ENCODE measurements at regions not wholly inside any gene's neighbourhood (a gene's known extent, or its start where the extent isn't known, plus 50 kb on each side); places are given as distances from the start of the nearest gene placed in this dataset.

- Histone ChIP-seq H3K9me3 (no peaks in the 10 kb centered on the region), H2AFZ (ENCODE audit: low read depth) (no peak overlapping the region), H4K20me1 (ENCODE audit: insufficient read depth) (no peaks in the 10 kb centered on the region), H3K4me3 (ENCODE audit: low read depth in 2 of 2, low read length in 1 of 2) (no peak overlapping the region), H3K4me1 (ENCODE audit: control insufficient read depth in 1 of 2, insufficient read depth in 2 of 2, low read depth in 1 of 2, low read length in 1 of 2) (no peaks in the 10 kb centered on the region), H3K27ac (ENCODE audit: low read depth in 2 of 2, low read length in 1 of 2) (no peak overlapping the region), H3K79me2 (ENCODE audit: insufficient read depth) (no peaks in the 10 kb centered on the region), H3K27me3 (ENCODE audit: insufficient read depth) (no peaks in the 10 kb centered on the region), H3K9me2 (no peaks in the 10 kb centered on the region), H3F3A (replicated peaks; ENCODE audit: insufficient read depth) (no peaks in the 10 kb centered on the region), H3K36me3 (replicated peaks in 1 of 2; ENCODE audit: control insufficient read depth in 1 of 2, insufficient read depth in 2 of 2, low read length in 1 of 2) (no peaks in the 10 kb centered on the region), H3K9ac (no peak overlapping the region), H3K4me2 (no peak overlapping the region)
- ChIA-PET POLR2A (no interaction called here), CTCF (no interaction called here)
- WGBS (ENCODE audit: low lambda C conversion rate), result 4% methylated on average over 3 of the region's 3 CpGs
- DNase-seq, result no peak
- no peak for TF ChIP-seq GATA2 (CRISPR knock-in tag; IDR thresholded peaks at IDR 0.05)
- TF ChIP-seq MAX (IDR thresholded peaks at IDR 0.05; ENCODE audit: low read depth), result no peak
- TF ChIP-seq TAF1 (IDR thresholded peaks at IDR 0.05; ENCODE audit: borderline replicate concordance, low read depth, low read length), result no peak
- no peak for TF ChIP-seq PBX3 (IDR thresholded peaks at IDR 0.05)
- no peak for TF ChIP-seq RXRA (IDR thresholded peaks at IDR 0.05; ENCODE audit: borderline replicate concordance, low read depth)
- no peak for TF ChIP-seq ZBTB33 (IDR thresholded peaks at IDR 0.05; ENCODE audit: borderline replicate concordance, low read depth)
- TF ChIP-seq RFX5 (IDR thresholded peaks at IDR 0.05; ENCODE audit: low read length), result no peak
- TF ChIP-seq RCOR1 (IDR thresholded peaks at IDR 0.05; ENCODE audit: low read length), result no peak
- no peak for TF ChIP-seq RAD21 (IDR thresholded peaks at IDR 0.05; ENCODE audit: low read length)
- TF ChIP-seq TCF12 (IDR thresholded peaks at IDR 0.05), result no peak
- no peak for TF ChIP-seq NRF1 (IDR thresholded peaks at IDR 0.05; ENCODE audit: low read depth, low read length)
- no peak for TF ChIP-seq CHD2 (IDR thresholded peaks at IDR 0.05; ENCODE audit: low read length, partially characterized antibody)
- no peak for TF ChIP-seq EP300 (IDR thresholded peaks at IDR 0.05; ENCODE audit: borderline replicate concordance in 1 of 2, low read depth in 1 of 2, low read length in 1 of 2)
- no peak for TF ChIP-seq FOXM1 (IDR thresholded peaks at IDR 0.05; ENCODE audit: low read depth)
- TF ChIP-seq POLR2AphosphoS5 (IDR thresholded peaks at IDR 0.05; ENCODE audit: low read depth, low read length), result no peak
- TF ChIP-seq SMC3 (IDR thresholded peaks at IDR 0.05; ENCODE audit: low read depth, low read length), result no peak
- TF ChIP-seq FOSL2 (IDR thresholded peaks at IDR 0.05; ENCODE audit: borderline replicate concordance, low read depth), result no peak
Measured at GRCh38 chr6:169953686-169954085, 202.3 kb downstream of the ERMARD start.

- no peaks in the 10 kb centered on the region for H4K20me1 ChIP-seq (ENCODE audit: insufficient read depth)
- no peaks in the 10 kb centered on the region for H3K9me3 ChIP-seq
- H3K9ac ChIP-seq, result no peak overlapping the region
- no peak overlapping the region for H3K4me3 ChIP-seq (ENCODE audit: low read depth in 2 of 2, low read length in 1 of 2)
- no peaks in the 10 kb centered on the region for H3K4me1 ChIP-seq (ENCODE audit: control insufficient read depth in 1 of 2, insufficient read depth in 2 of 2, low read depth in 1 of 2, low read length in 1 of 2)
- H3F3A ChIP-seq (replicated peaks; ENCODE audit: insufficient read depth), result no peaks in the 10 kb centered on the region
- no peak for DNase-seq
- no peak overlapping the region for H3K27ac ChIP-seq (ENCODE audit: low read depth in 2 of 2, low read length in 1 of 2)
- H3K27me3 ChIP-seq (ENCODE audit: insufficient read depth), result no peaks in the 10 kb centered on the region
- ChIA-PET POLR2A (interaction anchor here (0.9 kb wide), 1 partner anchor 49 kb away, joined by 3 read pairs; no protein-coding TSS in a partner anchor), CTCF (interaction anchor here (0.7 to 2.3 kb wide), 11 partner anchors 9 to 579 kb away, joined by 3 to 13 read pairs (median 4); partner anchors contain the start of gene DLL1)
- WGBS (ENCODE audit: low lambda C conversion rate), result 0% methylated on average over 2 of the region's 2 CpGs
- no peaks in the 10 kb centered on the region for H3K9me2 ChIP-seq
- H2AFZ ChIP-seq (ENCODE audit: low read depth), result no peak overlapping the region
- H3K36me3 ChIP-seq (replicated peaks in 1 of 2; ENCODE audit: control insufficient read depth in 1 of 2, insufficient read depth in 2 of 2, low read length in 1 of 2), result no peaks in the 10 kb centered on the region
- H3K79me2 ChIP-seq (ENCODE audit: insufficient read depth), result no peaks in the 10 kb centered on the region
- no peak overlapping the region for H3K4me2 ChIP-seq
- TF ChIP-seq FOSL2 (IDR thresholded peaks at IDR 0.05; ENCODE audit: borderline replicate concordance, low read depth) (no peak), PBX3 (IDR thresholded peaks at IDR 0.05) (no peak), CHD2 (IDR thresholded peaks at IDR 0.05; ENCODE audit: low read length, partially characterized antibody) (no peak), TEAD4 (IDR thresholded peaks at IDR 0.05; ENCODE audit: borderline replicate concordance, insufficient read depth) (no peak), SMC3 (IDR thresholded peaks at IDR 0.05; ENCODE audit: low read depth, low read length) (peak; percentile 43; the same call in 1 of the 2 replicates), USF1 (IDR thresholded peaks at IDR 0.05; ENCODE audit: borderline replicate concordance, low read depth) (no peak), ZBTB33 (IDR thresholded peaks at IDR 0.05; ENCODE audit: borderline replicate concordance, low read depth) (no peak), FOXM1 (IDR thresholded peaks at IDR 0.05; ENCODE audit: low read depth) (no peak), NFIC (IDR thresholded peaks at IDR 0.05; ENCODE audit: borderline replicate concordance) (no peak), EZH2phosphoT487 (IDR thresholded peaks at IDR 0.05; ENCODE audit: borderline replicate concordance, low read depth) (no peak), RAD21 (IDR thresholded peaks at IDR 0.05; ENCODE audit: low read length) (peak; percentile 57)
Measured at GRCh38 chr6:169950558-169950957, 199.1 kb downstream of the ERMARD start.

All from SK-N-SH (cell line).